ENCODE measurements at regions not wholly inside any gene's neighbourhood (a gene's known extent, or its start where the extent isn't known, plus 50 kb on each side); places are given as distances from the start of the nearest gene placed in this dataset.

- TF ChIP-seq REST (IDR thresholded peaks at IDR 0.05; ENCODE audit: borderline replicate concordance in 1 of 2, low read depth in 1 of 2, low read length in 2 of 2) (no peak), ZNF274 (CRISPR knock-in tag; IDR thresholded peaks at IDR 0.05) (no peak), MYC (CRISPR knock-in tag; IDR thresholded peaks at IDR 0.05; ENCODE audit: borderline replicate concordance) (no peak), CTCF (CRISPR knock-in tag; IDR thresholded peaks at IDR 0.05) (no peak), EP300 (IDR thresholded peaks at IDR 0.05; ENCODE audit: low read depth in 2 of 2, low read length in 2 of 2) (peak in 1 of 2 experiments; percentile 96; a peak in 2 of 4 replicates), EP300 (CRISPR knock-in tag; IDR thresholded peaks at IDR 0.05; ENCODE audit: borderline replicate concordance) (peak; percentile 90), ZBTB7A (CRISPR knock-in tag; IDR thresholded peaks at IDR 0.05) (no peak), NR1H2 (CRISPR knock-in tag; IDR thresholded peaks at IDR 0.05; ENCODE audit: borderline replicate concordance, low read depth) (no peak), LBX2 (CRISPR knock-in tag; IDR thresholded peaks at IDR 0.05; ENCODE audit: borderline replicate concordance) (no peak), NFATC3 (CRISPR knock-in tag; IDR thresholded peaks at IDR 0.05) (no peak), MAX (IDR thresholded peaks at IDR 0.05) (peak; percentile 40; the same call in 1 of the 2 replicates), ZNF652 (CRISPR knock-in tag; IDR thresholded peaks at IDR 0.05; ENCODE audit: borderline replicate concordance, low read depth) (peak; percentile 66), JUNB (CRISPR knock-in tag; IDR thresholded peaks at IDR 0.05; ENCODE audit: borderline replicate concordance) (no peak)
Measured at GRCh38 chr1:8155528-8156186, 129.5 kb upstream of the ERRFI1 start.
